ENCODE measurements at regions not wholly inside any gene's neighbourhood (a gene's known extent, or its start where the extent isn't known, plus 50 kb on each side); places are given as distances from the start of the nearest gene placed in this dataset.

DNA sequence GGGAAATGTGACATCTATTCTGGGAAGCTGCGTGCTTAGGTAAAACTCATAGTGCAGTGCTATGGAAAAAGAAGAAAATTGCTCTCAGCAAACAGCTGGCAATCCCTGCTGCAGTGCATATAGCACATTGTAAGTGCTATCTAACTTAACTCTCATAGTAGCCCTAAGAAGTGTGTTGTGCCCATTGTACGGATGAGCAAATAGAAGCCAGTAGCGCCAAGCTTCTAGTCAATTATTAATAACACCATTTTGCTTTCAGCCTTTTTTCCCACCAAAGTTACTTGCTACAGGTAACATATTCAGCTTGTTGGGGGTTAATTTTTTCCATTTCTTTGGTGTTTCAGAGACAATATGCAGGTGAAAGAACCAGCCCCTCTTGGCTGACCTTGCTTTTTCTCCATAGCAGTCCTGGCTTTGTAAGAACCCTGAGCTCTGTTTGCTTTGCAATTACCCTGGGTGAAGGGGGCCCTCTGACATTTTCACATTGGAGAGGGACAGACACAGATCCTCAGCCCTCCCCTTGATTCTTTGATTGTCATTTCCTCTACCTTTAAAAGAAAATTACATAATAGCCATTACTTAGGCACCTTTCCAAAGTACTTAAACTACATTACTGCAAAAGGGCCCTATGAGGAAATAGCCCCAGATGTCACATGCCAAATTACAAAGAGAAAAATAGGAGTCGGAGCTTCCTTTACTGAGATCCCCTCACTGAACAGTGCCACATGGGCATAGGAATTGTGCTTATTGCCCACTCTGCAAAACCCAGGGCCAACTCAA is 576.2 kb upstream of the TBX3 start:
- DNase-seq (ENCODE audit: low spot score) = no peak

DNA sequence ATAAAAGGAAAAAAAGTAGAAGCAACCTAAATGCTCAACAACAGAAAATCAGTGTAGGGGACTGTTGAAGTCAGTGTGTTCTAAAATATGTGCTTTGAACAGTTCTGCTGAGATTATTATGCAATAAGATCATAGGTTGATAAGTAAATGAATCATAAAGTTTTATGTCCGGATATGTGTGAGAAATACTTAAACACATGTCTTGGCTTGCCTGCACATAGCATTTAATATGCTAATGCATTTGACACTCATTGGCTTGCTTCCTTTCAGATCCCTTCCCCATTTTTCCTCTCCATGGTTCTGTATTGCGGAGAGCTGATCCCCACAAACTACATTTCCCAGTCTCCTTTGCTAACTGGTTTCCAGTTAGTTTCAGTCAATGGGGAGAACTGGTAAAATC is 573.8 kb upstream of the TBX3 start:
- DNase-seq (ENCODE audit: low spot score) = no peak

DNA sequence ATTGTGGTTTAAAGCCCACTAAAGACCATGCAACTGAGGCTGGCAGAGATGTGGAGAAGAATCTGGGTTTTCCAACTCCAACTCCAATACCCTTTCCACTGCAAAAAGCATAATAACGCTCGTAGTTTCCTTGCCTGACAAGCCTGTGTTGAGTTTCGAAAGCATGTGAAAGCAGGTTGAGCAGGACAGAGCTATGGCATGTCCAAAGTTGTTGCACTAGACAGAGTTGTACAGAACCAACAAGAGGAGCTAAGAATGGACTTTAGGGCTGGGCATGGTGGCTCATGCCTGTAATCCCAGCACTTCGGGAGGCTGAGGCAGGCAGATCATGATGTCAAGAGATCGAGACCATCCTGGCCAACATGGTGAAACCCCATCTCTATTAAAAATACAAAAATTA is 572.0 kb upstream of the TBX3 start:
- DNase-seq (ENCODE audit: low spot score) = no peak

DNA sequence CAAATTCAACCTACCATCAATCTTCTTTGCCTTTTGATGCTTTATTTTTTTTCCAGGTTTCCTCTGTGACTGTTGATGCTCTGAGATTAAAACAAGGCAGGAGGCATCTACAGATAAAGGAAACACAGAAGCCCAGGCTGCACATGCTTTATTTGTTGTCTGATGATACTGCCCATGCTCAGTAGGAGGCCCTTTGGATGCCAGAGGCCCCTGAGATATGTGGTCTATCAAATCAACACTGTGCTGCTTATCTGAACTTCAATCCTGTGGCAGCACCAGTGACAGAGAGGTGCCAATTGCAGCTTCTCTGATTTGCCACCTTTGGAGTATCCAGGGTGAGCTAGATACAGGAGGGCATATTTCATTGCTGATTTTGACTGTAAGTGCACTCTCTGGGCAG is 571.3 kb upstream of the TBX3 start:
- DNase-seq (ENCODE audit: low spot score) = no peak

DNA sequence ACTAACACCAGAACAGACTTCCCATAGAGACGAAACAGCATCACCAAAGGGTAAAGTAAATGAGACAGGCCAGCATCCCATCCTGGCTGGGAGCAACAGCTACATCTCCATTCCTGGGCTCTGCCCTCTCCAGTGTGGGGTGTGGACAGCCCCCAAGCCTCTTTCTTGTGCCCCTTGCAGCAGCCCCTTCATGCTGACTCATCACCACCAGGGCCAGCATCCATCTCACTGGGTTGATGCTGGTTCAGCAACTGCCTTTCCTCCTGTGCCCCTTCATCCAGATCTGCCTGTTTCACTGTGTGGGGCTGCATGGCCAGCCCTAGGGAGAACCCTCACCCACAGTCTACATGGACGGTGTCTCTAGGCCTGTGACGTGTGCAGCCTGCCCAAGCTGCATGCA is 569.1 kb upstream of the TBX3 start:
- DNase-seq (ENCODE audit: low spot score) = no peak

DNA sequence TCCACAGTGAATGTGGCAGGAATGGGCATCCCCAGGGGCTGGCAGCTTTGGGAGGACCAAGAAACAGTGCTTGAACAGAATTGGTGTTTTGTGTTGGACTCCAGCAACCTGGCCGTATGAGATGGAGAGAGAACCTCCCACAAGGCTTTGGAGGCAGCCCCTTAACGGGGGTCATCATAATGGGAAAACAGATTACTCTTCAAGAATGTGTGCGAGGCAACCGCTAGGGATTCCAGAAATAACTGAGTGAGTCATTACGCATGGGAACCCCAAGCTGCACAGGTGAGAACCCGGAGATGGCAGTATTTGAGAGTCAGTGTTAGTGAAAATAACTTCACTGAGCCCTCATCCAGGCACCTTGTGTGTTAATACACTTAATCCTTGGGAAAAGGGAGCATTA is 567.8 kb upstream of the TBX3 start:
- DNase-seq (ENCODE audit: low spot score) = no peak

DNA sequence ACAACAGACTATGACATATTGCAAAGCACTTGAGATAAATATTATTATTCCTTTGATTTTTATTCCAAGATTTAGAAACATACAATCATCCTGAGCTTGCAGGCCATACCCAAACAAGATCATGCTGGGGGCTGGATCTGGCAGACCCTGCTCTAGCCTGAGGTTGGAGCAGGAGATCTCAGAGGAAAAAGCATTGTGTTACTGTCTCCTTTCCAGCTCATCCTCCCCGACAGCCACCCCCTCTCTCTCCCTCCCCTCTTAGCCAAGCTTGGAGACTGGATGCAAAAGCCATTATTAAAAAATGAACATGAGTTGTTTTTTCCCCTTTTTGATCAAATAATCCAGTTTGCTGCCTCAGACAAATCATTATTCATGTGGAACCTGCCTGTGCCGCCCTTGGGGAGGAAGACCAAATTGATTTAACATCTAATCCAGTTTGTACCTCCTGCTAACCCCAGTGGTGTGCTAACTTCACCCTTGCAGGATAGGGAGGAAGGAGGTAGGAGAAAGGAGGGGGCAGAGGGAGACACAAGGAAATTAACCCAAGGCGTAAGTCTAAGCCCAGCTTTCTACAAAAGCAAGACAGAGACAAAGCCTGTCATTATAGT is 565.8 kb upstream of the TBX3 start:
- DNase-seq (ENCODE audit: low spot score) = no peak

DNA sequence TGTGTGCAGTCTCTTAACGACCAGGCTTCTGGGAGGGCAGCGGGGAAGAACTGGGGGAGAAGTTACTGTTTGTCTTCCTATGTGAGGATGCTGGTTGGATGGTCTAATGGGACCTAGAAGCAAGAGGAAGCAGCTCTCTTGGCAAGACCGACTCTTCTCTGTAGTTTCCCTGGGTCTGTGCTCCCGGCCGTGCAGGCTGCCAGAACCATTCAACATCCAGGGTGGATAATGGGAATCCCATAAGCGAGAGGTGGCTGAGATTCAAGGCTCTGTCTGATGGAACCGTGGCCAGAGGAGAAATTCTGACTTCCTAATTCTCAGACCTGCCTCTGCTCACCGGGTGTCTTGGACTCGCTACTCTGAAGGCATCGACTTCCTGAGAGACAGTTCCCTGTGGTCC is 561.0 kb upstream of the TBX3 start:
- DNase-seq (ENCODE audit: low spot score) = no peak

DNA sequence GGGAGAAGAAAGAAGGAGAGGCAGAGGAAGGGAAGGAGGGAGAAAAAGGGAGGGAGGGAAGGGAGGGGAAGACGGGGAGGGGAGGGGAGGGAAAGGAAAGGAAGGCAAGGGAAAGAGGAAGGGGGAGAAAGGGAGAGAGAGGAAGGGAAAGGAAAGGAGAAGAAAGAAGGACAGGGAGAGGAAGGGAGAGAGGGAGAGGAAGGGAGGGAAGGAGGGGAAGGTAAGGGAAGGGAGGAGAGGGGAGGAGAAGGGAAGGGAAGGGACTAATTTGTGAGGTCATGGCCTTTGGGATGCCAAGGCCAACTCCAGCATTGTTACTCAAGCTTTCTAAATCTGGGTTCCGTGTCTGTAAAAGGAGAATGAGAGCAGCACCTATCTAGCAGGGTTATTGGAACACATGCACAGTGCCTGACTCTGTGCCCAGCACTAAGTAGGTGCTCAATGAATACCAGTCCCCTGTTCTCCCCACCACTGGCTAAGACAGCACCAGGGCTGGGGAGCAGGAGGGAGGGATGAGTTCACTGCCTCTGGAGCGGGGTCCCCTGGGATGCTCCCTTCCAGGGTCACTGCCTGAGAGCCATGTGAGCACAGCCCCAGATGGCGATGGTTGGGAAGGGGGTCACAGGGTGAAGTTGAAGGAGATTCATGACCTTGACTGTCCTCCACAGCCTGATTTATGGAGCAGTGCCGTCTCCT is 560.1 kb upstream of the TBX3 start:
- DNase-seq (ENCODE audit: low spot score) = no peak

DNA sequence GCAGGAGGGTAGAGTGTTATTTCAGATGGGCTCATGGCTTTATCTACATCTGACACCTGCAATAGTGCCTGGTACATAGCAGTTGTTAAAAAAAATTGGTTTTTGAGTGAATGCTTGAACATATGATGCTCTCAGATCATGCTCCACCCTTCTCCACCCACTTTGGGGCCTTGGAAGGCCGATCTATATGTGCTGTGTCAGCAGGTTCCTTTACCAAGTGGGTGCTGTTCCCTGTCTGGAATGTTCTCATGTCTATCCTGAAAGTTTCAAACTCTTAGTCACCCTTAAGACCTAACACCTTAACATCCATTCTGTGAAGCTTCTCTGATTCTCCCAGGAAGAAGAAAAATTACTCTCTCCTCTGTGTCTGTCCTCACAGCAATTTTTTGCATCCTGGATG is 556.3 kb upstream of the TBX3 start:
- no peak for DNase-seq (ENCODE audit: low spot score)

DNA sequence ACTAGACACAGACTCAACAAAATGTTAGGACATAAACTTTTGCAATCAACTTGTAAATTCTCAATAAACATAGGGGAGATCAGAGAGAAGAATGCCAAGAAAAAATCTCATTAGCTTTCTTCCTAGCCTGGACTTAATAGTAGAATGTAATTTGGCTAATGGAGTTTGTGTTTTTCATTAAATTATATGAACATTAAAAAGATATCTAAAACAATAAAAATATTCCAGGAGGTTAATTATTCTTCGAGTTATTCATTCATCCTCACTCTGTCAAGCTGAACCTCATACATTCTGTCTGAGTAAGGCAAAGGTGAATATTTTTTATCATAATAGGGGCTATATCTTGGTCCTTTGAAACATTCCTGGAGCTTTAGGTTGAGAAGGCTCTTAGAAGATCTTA is 551.9 kb upstream of the TBX3 start:
- no peak for DNase-seq (ENCODE audit: low spot score)

DNA sequence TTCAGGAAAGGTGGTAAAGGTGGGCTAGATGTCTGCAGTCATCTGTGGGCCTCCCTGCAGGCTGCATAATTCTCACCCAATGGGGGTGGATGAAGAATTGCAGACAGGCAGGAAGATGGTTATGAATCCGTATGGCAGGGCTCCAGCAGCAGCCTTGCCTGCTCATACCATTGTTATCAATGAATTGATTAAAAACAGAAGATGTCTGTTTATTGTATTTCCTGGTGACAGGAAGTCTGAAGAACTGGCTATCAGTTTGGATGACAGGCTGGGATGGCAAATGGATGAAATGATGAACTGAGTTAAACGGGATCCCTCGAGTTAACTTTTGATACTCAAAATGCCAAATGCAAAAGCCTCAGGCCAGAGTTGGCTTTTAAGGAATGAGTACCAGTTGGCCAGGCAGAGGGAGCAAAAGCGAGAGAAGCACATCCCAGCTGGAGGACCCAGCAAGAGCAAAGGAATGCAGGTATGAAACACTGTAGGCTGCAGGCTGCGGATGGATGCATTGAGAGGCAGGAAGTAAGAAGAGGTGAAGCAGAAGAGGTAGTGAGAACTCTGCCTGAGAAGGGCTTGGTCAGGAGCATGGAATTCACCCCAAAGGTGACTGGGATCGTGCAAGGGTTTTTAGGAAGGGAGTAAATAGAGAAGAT is 550.0 kb upstream of the TBX3 start:
- no peak for DNase-seq (ENCODE audit: low spot score)

DNA sequence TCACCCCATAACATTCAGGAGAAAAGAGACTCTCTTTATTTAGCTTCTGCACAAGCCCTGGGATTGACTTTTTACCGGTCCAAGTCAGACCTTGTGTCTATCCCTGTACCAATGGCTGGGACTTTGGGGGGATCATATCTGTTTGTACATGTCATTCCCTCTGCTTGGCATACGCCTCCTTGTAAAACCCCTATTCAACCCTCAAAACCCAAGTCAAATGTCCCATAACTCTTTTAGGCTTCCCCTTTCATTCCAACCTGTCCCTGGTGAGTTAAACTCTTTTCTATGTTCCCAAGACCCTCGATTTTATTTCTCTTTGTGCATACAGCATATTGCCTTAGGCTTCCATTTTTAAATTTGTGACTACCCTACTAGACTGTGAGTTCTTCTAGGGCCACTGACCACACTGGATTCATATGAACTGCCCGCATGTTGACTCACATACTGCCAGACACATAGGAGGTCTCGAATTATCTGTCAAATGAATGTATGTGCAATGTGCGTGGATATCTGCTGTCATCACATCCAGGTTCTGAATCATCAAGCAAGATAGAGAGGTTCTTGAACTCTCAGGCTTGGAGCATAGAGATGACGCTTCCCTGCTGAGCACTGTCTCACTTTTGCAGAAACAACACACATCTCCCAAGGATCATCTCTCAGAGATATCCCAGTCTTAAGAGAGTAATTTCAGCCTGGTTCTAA is 548.6 kb upstream of the TBX3 start:
- no peak for DNase-seq (ENCODE audit: low spot score)

DNA sequence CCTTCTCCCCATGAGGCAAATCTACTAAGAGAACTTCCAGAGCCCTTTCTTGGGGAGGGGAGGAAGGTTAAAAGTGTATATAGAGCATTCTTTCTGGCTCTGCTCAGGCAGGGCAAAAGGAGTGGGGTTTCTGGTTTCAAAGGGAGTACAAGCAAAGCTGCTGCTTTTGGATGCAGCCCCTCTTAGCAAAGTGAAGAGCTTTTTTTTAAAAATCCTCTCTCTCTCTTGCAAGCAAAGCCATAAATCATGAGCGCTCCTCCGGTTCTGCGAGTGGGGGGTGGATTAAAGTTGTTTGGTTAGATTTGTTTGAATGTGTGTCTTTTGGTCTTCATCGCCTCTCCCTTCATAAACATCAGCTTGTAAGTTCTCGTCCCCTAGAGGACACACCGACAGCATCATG is 546.6 kb upstream of the TBX3 start:
- DNase-seq (ENCODE audit: low spot score) = no peak

DNA sequence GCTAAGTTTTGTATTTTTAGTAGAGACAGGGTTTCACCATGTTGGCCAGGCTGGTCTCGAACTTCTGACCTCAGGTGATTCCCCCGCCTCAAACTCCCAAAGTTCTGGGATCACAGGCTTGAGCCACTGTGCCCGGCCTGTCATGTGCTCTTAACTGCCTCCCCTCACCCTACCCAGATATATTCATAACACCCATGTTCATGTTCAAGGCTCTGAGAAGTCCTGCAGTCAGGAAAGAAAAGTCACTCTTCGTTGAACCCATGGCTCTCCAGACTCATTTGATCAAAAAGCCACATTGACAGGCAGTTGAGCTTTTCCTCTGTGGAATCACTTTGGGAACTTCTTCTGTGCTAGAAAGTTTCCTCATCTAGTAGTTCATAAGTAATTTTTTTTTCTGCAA is 545.5 kb upstream of the TBX3 start:
- DNase-seq (ENCODE audit: low spot score) = no peak

DNA sequence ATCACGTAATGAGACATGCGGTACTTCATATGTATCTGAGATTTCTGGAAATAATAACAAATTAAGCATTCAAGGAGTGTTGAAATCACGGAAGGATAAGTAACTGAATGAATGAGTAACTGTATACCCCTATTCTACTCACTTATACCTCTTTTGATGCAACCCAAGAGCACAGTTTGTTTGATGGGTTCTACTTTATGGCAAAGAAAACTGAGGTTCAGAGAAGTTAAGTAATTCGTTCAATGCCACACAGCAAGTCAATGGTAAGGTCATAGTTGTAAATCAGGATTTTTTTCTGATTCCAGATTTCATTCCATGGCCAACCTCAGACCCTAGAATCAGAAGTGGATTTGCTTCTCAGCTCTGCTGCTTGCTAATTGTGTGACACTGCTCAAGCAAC is 544.5 kb upstream of the TBX3 start:
- no peak for DNase-seq (ENCODE audit: low spot score)

DNA sequence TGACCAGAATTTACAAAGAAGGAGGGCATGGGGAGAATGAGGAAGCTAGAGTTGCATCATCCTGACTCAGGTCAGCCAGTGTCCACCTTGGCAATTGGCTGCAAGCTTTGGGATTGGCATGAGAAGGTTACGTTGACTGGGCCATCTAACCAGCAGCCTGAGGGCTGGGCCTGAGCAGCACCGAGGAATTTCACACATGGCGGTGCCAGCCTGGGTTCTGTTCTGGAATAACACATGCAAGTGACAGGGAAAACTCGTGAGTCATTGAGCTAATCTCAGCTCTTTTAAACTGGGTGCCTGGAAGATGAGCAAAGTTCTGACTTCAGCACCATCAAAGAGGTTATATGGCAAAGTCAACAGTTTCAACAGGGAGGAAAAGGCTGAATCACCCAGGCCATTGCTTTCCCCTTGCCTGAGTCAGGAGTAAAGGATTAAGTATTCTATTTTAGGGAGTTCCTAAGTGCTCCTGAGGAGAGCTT is 543.2 kb upstream of the TBX3 start:
- DNase-seq (ENCODE audit: low spot score) = no peak

DNA sequence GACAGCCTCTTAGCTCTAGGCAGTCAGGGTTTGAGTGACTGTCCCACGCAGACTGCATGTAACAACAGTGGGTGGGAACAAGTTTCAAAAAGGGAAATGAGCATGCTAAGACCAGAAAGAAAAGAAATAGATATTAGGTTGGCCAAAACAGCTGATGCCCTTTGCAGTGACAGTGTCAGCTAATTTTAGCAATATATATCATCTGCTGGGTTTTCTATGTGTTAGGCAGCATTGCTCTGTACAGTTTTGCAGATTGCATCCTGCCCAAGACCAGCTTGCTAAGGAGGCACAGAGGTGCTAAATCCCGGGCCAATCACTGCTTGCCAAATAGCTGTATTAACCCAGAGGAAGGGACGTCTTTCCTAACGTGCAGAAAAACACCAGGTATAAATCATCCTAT is 541.9 kb upstream of the TBX3 start:
- DNase-seq (ENCODE audit: low spot score) = no peak

DNA sequence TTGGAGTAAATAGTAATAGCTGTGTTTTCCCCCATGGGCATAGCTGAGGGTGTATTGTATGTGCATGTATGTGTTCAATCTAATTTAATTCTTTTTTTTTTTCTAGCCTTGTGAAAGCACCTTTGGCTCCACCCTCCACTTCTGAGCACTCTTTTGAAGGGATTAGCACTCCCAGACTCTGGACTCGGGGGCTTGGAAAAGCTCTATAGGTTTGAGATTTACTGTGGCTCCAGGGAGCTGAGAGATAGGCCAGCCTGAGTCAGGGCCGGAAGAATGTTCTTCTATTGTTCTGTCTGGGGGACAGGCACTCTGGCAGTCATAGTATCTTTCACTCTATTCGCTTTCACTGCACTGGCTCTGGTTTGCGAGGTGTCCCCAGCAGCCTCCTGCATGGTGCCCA is 540.0 kb upstream of the TBX3 start:
- no peak for DNase-seq (ENCODE audit: low spot score)

DNA sequence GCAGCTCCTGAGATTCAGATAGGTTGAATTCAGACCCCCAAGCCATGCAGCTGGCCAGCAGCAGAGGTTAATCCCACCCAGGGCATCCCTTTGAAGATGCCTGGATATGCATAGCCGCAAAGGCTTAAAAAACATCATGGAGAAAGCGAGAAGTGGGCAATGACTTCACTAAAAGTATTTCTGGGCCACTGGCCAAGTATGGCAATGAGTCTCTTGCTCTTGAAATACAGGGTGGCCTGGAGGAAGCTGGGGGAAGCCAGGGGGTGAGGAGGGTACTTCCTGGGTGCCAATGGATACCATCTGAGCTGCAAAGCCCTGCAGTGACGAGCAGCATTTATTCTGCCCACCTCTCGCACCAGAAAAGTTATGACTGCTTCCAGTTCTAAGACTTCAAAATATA is 539.3 kb upstream of the TBX3 start:
- no peak for DNase-seq (ENCODE audit: low spot score)

DNA sequence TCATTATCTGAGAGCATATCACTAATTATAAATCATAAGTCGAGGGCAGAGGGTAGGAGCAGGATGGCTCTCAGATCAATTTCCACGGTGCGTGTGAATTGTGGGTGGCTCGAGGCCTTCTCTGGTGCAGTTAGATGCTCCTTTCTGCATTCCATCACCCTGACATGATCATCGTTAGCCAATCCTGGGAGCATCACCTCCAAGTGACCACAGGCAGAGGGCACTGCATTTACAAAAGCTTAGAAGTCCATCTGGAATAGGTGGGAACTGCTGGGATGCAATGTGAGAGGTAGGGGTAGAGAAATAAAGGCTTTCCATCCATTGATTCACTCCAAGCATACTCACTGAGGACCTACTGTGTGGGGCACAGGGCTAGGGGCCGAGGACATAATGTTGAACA is 538.2 kb upstream of the TBX3 start:
- DNase-seq (ENCODE audit: low spot score) = no peak

DNA sequence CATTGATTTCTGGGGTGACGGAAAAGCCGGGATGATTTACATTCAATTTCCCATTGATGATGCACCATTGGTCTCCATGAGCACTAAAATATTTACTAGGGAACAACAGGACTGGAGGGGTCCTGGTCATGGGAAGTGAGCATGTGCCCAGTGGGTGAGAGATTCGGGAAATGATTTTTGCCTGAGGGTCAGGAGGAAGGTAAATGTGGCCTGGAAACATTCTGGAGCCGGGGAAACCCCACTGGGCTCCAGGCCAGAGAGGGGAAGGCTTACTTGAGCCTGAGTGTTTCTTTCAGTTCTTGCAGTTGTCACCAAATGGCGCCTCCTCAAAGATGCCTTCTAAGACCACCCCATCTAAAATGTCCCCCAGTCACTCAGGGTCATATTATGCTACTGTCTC is 532.3 kb upstream of the TBX3 start:
- no peak for DNase-seq (ENCODE audit: low spot score)
